GM10248 (cell line): ENCODE measurements at regions not wholly inside any gene's neighbourhood (a gene's known extent, or its start where the extent isn't known, plus 50 kb on each side); places are given as distances from the start of the nearest gene placed in this dataset.
"Not testable (repeated sequence)": the region's sequence is repeated elsewhere in the genome, so short reads cannot be mapped to it uniquely, and the experiment has no call there.

Experiments used
- CTCF ChIA-PET: fragments of 300-600 bp; sonication (Branson Sonifier 250); formaldehyde crosslinking; extraction: SDS; loops from one replicate; lab custom pipeline; 2021; ENCODE audit warnings: antibody characterized with exemption; lab: Yijun Ruan, JAX
- POLR2A ChIA-PET: fragments of 350-650 bp; sonication (Branson Sonifier 250); formaldehyde crosslinking; extraction: SDS; loops from one replicate; lab custom pipeline; 2020; ENCODE audit warnings: antibody characterized with exemption; lab: Yijun Ruan, JAX
- DNase-seq: peaks from one replicate; pipeline ENCODE4 v3.0.0; 2012; ENCODE audit errors: extremely low spot score
- CTCF ChIP-seq: IDR thresholded peaks from 2 replicates; pipeline ENCODE4 v1.5.1; 2012; ENCODE audit warnings: mild to moderate bottlenecking, low read depth; ENCODE audit errors: extremely low read depth, missing control alignments, control extremely low read depth

- DNase-seq: no peak
- ChIA-PET CTCF (no interaction called here), POLR2A (no interaction called here)
- TF ChIP-seq CTCF: no peak
Observed at GRCh38 chr13:73531014-73531413, 472.2 kb downstream of the KLF5 start.

DNA sequence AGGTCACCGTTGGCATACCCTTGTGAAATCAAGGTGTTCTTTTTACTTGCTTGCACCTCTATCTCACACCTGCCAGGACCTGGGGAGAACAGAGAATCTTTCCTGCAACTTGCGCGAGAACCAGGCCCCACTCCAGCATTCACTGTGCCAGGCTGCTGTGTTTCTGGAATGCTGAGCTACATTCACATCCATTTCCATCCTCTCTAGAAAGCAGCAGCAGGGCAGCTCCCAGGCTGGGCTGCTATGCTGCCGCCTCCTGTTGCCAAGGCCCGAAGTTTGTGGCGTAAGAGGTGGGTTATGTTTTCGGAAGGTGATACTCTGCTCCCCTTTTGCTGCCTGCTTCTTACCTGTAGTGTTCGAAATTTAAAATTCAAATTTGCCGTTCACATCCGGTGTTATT, 464.1 kb downstream of the KLF5 start:
- no peak for TF ChIP-seq CTCF
- ChIA-PET CTCF (no interaction called here), POLR2A (no interaction called here)
- DNase-seq: no peak

DNA sequence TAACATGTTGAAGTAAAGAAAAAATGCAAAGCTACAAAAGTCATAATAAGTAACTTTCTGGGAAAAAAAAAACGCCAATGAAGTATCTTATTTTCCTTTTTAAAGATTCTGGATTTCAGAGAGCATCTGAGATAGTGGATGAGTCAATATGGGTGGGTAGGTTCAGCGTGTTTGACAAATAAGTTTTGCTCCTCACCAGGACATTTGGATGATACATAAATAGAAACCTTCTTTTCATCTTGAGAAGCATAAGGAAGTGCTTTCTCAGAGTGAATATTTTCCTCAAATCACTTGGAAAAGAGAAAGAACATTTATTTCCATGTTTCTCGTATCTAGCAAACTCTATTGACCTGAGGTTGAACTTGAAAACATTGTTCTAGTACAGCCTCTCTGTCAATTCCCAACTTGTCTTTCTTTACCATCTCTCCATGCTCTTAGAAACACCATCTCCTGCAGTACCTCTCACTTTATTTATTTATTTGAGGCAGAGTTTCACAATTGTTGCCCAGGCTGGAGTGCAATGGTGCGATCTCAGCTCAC, 463.2 kb downstream of the KLF5 start:
- CTCF ChIA-PET: no interaction called here
- POLR2A ChIA-PET: no interaction called here
- DNase-seq: no peak
- no peak for TF ChIP-seq CTCF

DNA sequence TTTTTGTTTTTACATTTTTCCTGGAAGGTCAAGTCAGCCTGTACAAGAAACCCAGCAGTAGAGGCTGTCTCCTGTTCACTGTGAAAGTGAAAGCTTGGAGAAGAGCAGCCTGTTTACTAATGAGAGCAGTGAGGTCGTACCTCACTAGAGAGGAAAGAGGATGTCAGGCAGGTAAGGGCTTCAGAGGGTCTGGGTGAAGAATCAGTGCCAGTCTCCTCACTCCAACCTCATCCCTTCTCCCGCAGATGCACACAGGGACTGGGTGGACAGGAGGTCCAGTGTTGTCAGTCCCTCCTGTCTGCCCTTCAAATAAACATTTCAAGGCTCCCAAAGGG, 462.5 kb downstream of the KLF5 start:
- TF ChIP-seq CTCF: no peak
- CTCF ChIA-PET: no interaction called here
- no peak for DNase-seq
- POLR2A ChIA-PET: no interaction called here

- no peak for TF ChIP-seq CTCF
- CTCF ChIA-PET: interaction anchor here (1.2 kb wide), 1 partner anchor 12 kb away, joined by 3 read pairs; no protein-coding TSS in a partner anchor
- POLR2A ChIA-PET: no interaction called here
Observed at GRCh38 chr13:73520566-73521289, 461.9 kb downstream of the KLF5 start.

DNA sequence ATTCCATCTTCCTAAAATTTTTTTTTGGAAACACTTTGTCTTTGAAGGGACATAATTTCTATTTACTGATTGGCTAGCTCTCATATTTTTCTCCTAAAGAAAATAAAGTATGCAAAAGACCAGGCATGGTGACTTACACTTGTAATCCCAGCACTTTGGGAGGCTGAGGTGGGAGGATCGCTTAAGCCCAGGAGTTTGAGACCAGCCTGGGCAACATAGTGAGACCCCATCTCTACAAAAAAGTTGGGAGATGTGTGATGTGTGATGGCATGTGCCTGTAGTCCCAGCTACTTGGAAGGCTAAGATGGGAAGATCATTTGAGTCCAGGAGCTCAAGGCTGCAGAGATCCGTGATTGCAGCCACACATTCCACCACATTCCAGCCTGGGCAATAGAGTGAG, 461.3 kb downstream of the KLF5 start:
- POLR2A ChIA-PET, DNase-seq: not testable (repeated sequence)
- CTCF ChIA-PET: interaction anchor here (1.2 kb wide), 1 partner anchor 13 kb away, joined by 3 read pairs; no protein-coding TSS in a partner anchor

More at GRCh38 chr13:73520566-73521289, 461.9 kb downstream of the KLF5 start:
- DNase-seq: no peak

DNA sequence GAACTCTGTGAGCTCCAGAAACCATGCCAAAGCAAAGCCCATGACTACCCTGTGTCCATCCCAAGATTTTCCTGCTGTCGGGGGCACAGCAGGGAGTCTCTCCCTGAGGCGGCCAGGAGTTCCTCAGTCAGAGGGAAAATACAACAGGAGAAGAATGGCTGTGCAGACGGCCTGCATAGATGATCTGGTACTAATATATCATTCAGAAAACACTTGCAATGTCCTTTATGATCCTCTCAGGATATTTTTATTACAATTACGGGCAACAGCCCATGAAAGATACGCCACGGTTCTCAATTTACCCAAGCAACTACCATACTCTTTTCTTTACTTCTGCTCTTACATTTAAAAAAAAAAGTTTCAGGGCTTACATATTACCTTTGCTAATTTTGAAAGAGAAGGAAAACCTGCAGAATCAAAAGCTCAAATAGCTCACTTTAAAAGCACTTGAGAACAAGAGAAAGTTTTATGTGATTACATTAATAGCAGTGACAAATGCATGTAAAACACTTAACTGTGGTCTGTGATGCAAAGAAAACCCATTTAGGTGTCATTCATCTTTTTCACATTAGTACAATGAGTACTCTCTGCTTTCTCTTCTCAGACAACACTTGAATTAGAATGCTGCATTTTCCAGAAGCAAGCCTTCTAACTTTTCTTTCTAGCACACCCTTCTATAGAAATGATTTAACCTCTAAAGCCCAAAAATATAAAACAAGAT, 460.8 kb downstream of the KLF5 start:
- ChIA-PET POLR2A (no interaction called here), CTCF (interaction anchor here (1.2 kb wide), 1 partner anchor 13 kb away, joined by 3 read pairs; no protein-coding TSS in a partner anchor)
- no peak for DNase-seq
- no peak for TF ChIP-seq CTCF
